ENCODE measurements at regions not wholly inside any gene's neighbourhood (a gene's known extent, or its start where the extent isn't known, plus 50 kb on each side); places are given as distances from the start of the nearest gene placed in this dataset.

DNA sequence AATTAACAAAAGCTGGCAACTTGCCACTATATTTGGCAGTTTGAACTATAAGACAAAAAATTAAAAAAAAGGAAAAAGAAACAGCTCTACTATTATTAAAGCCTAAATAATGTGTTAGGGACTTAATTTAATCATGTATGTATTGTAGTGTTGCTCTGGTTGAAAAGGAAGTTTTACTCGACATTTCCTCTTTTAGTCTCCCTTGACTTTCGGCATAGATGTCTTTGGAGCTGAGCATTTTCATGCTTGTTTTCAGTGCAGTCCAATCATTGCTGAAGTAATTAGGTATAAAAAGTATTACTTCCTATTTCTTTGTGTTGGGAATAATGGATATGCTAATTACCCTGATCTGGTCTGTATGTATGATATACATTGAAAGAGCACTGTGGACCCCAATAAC lies 216.8 kb upstream of the KLF6 start:
- peaks cover 20% of the 10 kb centered on the region for H3K9me3 Mint-ChIP-seq
- H3K36me3 Mint-ChIP-seq = peaks cover 11% of the 10 kb centered on the region
- H3K27ac Mint-ChIP-seq = no peak overlapping the region
- DNase-seq (ENCODE audit: low spot score) (no peak), ATAC-seq (no peak)
- H3K27me3 Mint-ChIP-seq (ENCODE audit: low read depth) = no peaks in the 10 kb centered on the region
- TF ChIP-seq, protein P1, sequence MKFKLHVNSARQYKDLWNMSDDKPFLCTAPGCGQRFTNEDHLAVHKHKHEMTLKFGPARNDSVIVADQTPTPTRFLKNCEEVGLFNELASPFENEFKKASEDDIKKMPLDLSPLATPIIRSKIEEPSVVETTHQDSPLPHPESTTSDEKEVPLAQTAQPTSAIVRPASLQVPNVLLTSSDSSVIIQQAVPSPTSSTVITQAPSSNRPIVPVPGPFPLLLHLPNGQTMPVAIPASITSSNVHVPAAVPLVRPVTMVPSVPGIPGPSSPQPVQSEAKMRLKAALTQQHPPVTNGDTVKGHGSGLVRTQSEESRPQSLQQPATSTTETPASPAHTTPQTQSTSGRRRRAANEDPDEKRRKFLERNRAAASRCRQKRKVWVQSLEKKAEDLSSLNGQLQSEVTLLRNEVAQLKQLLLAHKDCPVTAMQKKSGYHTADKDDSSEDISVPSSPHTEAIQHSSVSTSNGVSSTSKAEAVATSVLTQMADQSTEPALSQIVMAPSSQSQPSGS (CRISPR knock-in tag; IDR thresholded peaks at IDR 0.05; ENCODE audit: borderline replicate concordance, low read depth) = no peak
- TF ChIP-seq, protein P2, sequence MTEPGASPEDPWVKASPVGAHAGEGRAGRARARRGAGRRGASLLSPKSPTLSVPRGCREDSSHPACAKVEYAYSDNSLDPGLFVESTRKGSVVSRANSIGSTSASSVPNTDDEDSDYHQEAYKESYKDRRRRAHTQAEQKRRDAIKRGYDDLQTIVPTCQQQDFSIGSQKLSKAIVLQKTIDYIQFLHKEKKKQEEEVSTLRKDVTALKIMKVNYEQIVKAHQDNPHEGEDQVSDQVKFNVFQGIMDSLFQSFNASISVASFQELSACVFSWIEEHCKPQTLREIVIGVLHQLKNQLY (CRISPR knock-in tag; IDR thresholded peaks at IDR 0.05) = no peak
- TF ChIP-seq, protein P3, sequence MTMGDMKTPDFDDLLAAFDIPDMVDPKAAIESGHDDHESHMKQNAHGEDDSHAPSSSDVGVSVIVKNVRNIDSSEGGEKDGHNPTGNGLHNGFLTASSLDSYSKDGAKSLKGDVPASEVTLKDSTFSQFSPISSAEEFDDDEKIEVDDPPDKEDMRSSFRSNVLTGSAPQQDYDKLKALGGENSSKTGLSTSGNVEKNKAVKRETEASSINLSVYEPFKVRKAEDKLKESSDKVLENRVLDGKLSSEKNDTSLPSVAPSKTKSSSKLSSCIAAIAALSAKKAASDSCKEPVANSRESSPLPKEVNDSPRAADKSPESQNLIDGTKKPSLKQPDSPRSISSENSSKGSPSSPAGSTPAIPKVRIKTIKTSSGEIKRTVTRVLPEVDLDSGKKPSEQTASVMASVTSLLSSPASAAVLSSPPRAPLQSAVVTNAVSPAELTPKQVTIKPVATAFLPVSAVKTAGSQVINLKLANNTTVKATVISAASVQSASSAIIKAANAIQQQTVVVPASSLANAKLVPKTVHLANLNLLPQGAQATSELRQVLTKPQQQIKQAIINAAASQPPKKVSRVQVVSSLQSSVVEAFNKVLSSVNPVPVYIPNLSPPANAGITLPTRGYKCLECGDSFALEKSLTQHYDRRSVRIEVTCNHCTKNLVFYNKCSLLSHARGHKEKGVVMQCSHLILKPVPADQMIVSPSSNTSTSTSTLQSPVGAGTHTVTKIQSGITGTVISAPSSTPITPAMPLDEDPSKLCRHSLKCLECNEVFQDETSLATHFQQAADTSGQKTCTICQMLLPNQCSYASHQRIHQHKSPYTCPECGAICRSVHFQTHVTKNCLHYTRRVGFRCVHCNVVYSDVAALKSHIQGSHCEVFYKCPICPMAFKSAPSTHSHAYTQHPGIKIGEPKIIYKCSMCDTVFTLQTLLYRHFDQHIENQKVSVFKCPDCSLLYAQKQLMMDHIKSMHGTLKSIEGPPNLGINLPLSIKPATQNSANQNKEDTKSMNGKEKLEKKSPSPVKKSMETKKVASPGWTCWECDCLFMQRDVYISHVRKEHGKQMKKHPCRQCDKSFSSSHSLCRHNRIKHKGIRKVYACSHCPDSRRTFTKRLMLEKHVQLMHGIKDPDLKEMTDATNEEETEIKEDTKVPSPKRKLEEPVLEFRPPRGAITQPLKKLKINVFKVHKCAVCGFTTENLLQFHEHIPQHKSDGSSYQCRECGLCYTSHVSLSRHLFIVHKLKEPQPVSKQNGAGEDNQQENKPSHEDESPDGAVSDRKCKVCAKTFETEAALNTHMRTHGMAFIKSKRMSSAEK (CRISPR knock-in tag; IDR thresholded peaks at IDR 0.05; ENCODE audit: borderline replicate concordance) = no peak
- TF ChIP-seq TEAD1 (CRISPR knock-in tag; IDR thresholded peaks at IDR 0.05) (no peak), SP1 (CRISPR knock-in tag; conservative IDR thresholded peaks at IDR 0.05) (no peak)
- TF ChIP-seq, protein P4, sequence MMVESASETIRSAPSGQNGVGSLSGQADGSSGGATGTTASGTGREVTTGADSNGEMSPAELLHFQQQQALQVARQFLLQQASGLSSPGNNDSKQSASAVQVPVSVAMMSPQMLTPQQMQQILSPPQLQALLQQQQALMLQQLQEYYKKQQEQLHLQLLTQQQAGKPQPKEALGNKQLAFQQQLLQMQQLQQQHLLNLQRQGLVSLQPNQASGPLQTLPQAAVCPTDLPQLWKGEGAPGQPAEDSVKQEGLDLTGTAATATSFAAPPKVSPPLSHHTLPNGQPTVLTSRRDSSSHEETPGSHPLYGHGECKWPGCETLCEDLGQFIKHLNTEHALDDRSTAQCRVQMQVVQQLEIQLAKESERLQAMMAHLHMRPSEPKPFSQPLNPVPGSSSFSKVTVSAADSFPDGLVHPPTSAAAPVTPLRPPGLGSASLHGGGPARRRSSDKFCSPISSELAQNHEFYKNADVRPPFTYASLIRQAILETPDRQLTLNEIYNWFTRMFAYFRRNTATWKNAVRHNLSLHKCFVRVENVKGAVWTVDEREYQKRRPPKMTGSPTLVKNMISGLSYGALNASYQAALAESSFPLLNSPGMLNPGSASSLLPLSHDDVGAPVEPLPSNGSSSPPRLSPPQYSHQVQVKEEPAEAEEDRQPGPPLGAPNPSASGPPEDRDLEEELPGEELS (CRISPR knock-in tag; IDR thresholded peaks at IDR 0.05) = no peak
- no peak overlapping the region for H3K4me3 Mint-ChIP-seq
- H3K4me1 Mint-ChIP-seq = peaks cover 9% of the 10 kb centered on the region
- CTCF ChIA-PET = no interaction called here
- POLR2A ChIA-PET = no interaction called here

DNA sequence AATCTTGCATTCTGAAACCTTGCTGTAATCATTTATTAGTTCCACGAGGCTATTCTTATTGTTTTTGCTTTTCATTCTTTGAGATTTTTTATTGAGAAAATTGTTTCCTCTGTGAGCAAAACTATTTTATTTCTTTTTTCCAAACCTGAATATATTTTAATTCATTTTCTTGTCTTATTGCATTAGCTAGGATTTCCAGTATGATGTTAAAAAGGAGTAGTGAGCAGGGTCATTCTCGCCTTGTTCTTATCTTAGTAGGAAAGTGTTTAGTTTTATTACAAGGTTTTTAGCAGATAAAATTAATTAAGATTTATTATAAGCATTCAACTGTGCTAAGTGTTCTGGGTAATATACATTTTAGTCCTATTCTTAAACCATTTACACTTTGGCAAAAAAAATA lies 214.6 kb upstream of the KLF6 start:
- H3K27me3 Mint-ChIP-seq (ENCODE audit: low read depth) = no peaks in the 10 kb centered on the region
- H3K4me3 Mint-ChIP-seq = no peak overlapping the region
- ATAC-seq (no peak), DNase-seq (ENCODE audit: low spot score) (no peak)
- H3K27ac Mint-ChIP-seq = no peak overlapping the region
- ChIA-PET POLR2A (no interaction called here), CTCF (no interaction called here)
- peaks cover 11% of the 10 kb centered on the region for H3K36me3 Mint-ChIP-seq
- peaks cover 9% of the 10 kb centered on the region for H3K4me1 Mint-ChIP-seq
- peaks cover 20% of the 10 kb centered on the region for H3K9me3 Mint-ChIP-seq
- TF ChIP-seq ZBTB21 (CRISPR knock-in tag; IDR thresholded peaks at IDR 0.05; ENCODE audit: borderline replicate concordance) = no peak
- TF ChIP-seq ELF4 (CRISPR knock-in tag; IDR thresholded peaks at IDR 0.05; ENCODE audit: low read depth) = no peak
- no peak for TF ChIP-seq GRHL2 (CRISPR knock-in tag; IDR thresholded peaks at IDR 0.05; ENCODE audit: insufficient replicate concordance, severe bottlenecking)
- TF ChIP-seq NFATC4 (CRISPR knock-in tag; IDR thresholded peaks at IDR 0.05) = no peak
- no peak for TF ChIP-seq JAZF1 (CRISPR knock-in tag; IDR thresholded peaks at IDR 0.05)
- TF ChIP-seq TEAD1 (CRISPR knock-in tag; IDR thresholded peaks at IDR 0.05) = no peak
- no peak for TF ChIP-seq ZNF121 (CRISPR knock-in tag; IDR thresholded peaks at IDR 0.05)
- TF ChIP-seq EMX1 (CRISPR knock-in tag; IDR thresholded peaks at IDR 0.05) = no peak
- TF ChIP-seq CREM (CRISPR knock-in tag; IDR thresholded peaks at IDR 0.05) = no peak
- no peak for TF ChIP-seq FOXJ3 (CRISPR knock-in tag; IDR thresholded peaks at IDR 0.05; ENCODE audit: borderline replicate concordance)
- TF ChIP-seq, protein P4 (CRISPR knock-in tag; IDR thresholded peaks at IDR 0.05) = no peak
- TF ChIP-seq NFE2L1 (CRISPR knock-in tag; IDR thresholded peaks at IDR 0.05) = no peak
- TF ChIP-seq, protein P5, sequence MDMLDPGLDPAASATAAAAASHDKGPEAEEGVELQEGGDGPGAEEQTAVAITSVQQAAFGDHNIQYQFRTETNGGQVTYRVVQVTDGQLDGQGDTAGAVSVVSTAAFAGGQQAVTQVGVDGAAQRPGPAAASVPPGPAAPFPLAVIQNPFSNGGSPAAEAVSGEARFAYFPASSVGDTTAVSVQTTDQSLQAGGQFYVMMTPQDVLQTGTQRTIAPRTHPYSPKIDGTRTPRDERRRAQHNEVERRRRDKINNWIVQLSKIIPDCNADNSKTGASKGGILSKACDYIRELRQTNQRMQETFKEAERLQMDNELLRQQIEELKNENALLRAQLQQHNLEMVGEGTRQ (CRISPR knock-in tag; IDR thresholded peaks at IDR 0.05) = no peak
- TF ChIP-seq, protein P3 (CRISPR knock-in tag; IDR thresholded peaks at IDR 0.05; ENCODE audit: borderline replicate concordance) = no peak
- TF ChIP-seq GTF2I (CRISPR knock-in tag; conservative IDR thresholded peaks at IDR 0.05) = no peak
- TF ChIP-seq ATF1 (CRISPR knock-in tag; IDR thresholded peaks at IDR 0.05) = no peak
